SJSA1 (cell line): ENCODE measurements at regions not wholly inside any gene's neighbourhood (a gene's known extent, or its start where the extent isn't known, plus 50 kb on each side); places are given as distances from the start of the nearest gene placed in this dataset.
"Not testable (repeated sequence)": the region's sequence is repeated elsewhere in the genome, so short reads cannot be mapped to it uniquely, and the experiment has no call there.

ENCODE experiments used
- DNase-seq, 2 experiments: peaks; one replicate each; pipeline ENCODE4 v3.0.0-alpha.2; 2015 to 2020; ENCODE audit warnings: low spot score in 2 of 2, low read depth in 1 of 2
- H3K27ac ChIP-seq: fragments of 250-450 bp; sonication (Bioruptor Pico); 2 replicates; pipeline ENCODE4 v1.5.1; 2020; ENCODE audit warnings: mild to moderate bottlenecking, moderate library complexity
- H3K27me3 ChIP-seq: fragments of 250-450 bp; sonication (Bioruptor Pico); replicated peaks from 2 replicates; pipeline ENCODE4 v1.5.1; 2020; ENCODE audit warnings: mild to moderate bottlenecking, moderate library complexity
- H3K36me3 ChIP-seq: fragments of 250-450 bp; sonication (Bioruptor Pico); 2 replicates; pipeline ENCODE4 v1.5.1; 2020; ENCODE audit warnings: mild to moderate bottlenecking
- H3K4me1 ChIP-seq: fragments of 250-450 bp; sonication (Bioruptor Pico); replicated peaks from 2 replicates; pipeline ENCODE4 v1.6.1; 2021; ENCODE audit warnings: mild to moderate bottlenecking
- H3K4me3 ChIP-seq: fragments of 250-450 bp; sonication (Bioruptor Pico); 2 replicates; pipeline ENCODE4 v1.5.1; 2020; ENCODE audit warnings: mild to moderate bottlenecking
- H3K9me3 ChIP-seq: fragments of 250-450 bp; sonication (Bioruptor Pico); replicated peaks from 2 replicates; pipeline ENCODE4 v1.5.1; 2020; ENCODE audit warnings: mild to moderate bottlenecking

DNA sequence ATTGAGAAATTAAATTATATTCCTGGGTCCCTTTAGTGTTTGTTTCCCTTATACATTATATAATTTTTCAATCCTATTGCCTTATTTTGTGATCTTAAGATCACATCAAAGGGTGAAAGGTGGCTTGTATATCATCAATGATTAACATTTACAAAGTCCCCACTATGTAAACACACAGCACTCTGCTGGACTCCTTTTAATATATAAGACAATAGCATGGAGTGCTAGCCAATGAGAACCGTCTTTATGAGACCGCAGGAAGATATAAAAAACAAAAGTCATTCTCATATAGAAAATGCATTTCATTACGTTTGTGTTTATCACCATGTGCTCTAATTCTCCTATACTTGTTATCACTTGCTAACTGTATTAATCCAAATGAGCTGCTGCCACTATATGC is 108.5 kb downstream of the HOXA1 start:
- H3K4me3 ChIP-seq, result no peak overlapping the region
- no peak overlapping the region for H3K27ac ChIP-seq
- H3K9me3 ChIP-seq, result no peaks in the 10 kb centered on the region
- no peak for DNase-seq
- no peaks in the 10 kb centered on the region for H3K27me3 ChIP-seq
- no peaks in the 10 kb centered on the region for H3K36me3 ChIP-seq
- H3K4me1 ChIP-seq, result no peaks in the 10 kb centered on the region

DNA sequence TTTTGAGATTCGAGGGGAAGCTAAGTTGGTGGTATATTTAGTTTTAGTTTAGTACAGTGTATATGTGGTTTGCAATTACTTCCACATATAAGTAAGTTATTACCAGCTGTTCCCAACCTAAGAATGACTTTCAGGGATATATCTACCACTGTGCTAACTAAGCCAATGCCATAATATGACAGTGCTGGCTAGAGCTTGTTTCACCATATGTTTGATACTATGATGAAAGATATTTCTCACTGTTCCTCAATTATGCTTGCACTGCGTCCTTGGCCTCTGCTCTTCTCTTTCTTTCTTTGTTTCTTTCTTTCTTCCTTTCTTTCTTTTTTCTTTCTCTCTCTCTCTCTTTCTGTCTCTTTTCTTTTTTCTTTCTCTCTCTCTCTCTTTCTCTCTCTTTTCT is 113.8 kb upstream of the SKAP2 start:
- Histone ChIP-seq H3K27ac (no peak overlapping the region), H3K4me1 (no peaks in the 10 kb centered on the region), H3K36me3 (no peaks in the 10 kb centered on the region), H3K9me3 (no peaks in the 10 kb centered on the region), H3K4me3 (no peak overlapping the region), H3K27me3 (no peaks in the 10 kb centered on the region)
- no peak for DNase-seq

DNA sequence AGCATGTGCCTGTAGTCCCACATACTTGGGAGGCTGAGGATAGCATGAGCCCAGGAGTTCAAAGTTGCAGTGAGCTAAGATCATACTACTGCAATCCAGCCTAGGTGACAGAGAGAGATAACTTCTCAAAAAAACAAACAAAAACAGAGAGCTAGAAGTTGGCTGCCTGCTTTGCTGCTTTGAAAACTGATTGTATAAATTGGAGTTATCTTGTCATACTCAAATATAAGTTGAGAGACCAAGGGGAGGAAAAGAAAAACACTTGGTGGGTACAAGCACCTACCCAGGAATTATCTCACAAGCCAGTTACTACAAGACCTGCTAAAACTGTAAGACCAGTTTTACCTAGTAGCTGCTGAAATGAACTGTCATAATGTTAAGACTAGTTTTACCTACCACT is 112.5 kb upstream of the SKAP2 start:
- DNase-seq, result no peak
- Histone ChIP-seq H3K36me3 (no peaks in the 10 kb centered on the region), H3K9me3 (no peaks in the 10 kb centered on the region), H3K4me1 (no peaks in the 10 kb centered on the region), H3K4me3 (no peak overlapping the region), H3K27me3 (no peaks in the 10 kb centered on the region), H3K27ac (no peak overlapping the region)

DNA sequence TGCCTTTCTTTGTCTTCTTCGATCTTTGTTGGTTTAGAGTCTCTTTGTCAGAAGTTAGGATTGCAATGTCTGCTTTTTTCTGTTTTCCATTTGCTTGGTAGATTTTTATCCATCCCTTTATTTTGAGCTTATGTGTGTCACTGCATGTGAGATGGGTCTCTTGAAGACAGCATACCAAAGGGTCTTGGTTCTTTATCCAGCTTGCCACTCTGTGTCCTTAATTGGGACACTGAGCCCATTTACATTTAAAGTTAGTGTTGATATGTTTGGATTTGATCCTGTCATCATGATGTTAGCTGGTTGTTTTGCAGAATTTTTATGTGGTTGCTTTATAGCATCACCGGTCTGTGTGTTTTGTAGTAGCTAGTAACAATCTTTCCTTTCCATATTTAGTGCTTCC is 107.5 kb upstream of the SKAP2 start:
- not testable (repeated sequence) for H3K36me3 ChIP-seq, H3K9me3 ChIP-seq, H3K27me3 ChIP-seq, H3K4me3 ChIP-seq, H3K4me1 ChIP-seq, H3K27ac ChIP-seq, DNase-seq

DNA sequence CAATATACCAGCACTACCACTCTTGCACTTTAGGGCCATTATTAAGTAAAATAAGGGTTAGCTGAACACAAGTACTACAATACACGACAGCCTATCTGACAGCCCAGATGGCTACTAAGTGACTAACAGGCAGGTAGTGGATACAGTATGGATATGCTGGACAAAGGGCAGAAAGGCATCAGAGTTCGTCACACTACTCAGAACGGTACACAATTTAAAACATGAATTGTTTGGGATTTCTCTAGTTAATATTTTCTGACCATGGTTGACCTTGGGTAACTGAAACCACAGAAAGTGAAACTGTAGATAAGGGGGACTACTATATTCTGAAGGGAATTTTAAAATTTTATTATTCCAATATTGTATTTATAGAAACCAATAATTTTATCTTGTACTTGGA is 101.3 kb upstream of the SKAP2 start:
- no peak for DNase-seq
- Histone ChIP-seq H3K27ac (no peak overlapping the region), H3K27me3 (no peaks in the 10 kb centered on the region), H3K4me1 (no peaks in the 10 kb centered on the region), H3K9me3 (no peaks in the 10 kb centered on the region), H3K4me3 (no peak overlapping the region), H3K36me3 (no peaks in the 10 kb centered on the region)

DNA sequence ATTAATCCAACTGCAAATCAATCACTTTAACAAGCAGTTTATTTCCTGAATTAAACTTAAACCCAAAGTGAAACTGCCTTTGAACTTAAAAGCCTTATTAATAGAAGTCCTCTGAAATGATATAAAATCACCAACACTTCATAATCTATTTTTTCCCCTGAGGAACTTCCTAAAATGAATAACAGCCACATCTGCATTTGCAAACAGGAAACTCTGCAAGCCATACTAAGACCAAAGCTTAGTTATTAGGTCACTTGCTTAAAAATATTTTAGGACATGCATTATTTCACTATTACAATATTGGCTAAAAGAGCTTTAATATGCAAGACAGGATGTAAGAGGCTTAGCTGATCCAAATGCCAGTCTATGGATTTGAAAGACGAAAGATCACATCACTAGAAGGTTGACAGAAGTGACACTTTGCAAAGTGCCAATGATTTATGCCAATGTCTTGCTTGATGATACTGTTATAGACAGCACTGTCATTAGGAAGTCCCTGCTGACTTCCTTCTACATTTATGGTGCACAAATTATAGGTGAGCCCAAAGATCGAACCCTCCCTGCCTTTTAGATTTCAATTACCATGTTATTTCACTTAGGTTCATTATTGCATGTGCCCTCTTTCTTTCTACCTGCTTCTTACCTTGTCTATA is 99.9 kb upstream of the SKAP2 start:
- no peaks in the 10 kb centered on the region for H3K9me3 ChIP-seq
- peaks cover 2% of the 10 kb centered on the region; the same call in 1 of the 2 replicates for H3K4me1 ChIP-seq
- no peaks in the 10 kb centered on the region for H3K27me3 ChIP-seq
- no peak overlapping the region for H3K27ac ChIP-seq
- DNase-seq, result no peak
- no peak overlapping the region for H3K4me3 ChIP-seq
- no peaks in the 10 kb centered on the region for H3K36me3 ChIP-seq

DNA sequence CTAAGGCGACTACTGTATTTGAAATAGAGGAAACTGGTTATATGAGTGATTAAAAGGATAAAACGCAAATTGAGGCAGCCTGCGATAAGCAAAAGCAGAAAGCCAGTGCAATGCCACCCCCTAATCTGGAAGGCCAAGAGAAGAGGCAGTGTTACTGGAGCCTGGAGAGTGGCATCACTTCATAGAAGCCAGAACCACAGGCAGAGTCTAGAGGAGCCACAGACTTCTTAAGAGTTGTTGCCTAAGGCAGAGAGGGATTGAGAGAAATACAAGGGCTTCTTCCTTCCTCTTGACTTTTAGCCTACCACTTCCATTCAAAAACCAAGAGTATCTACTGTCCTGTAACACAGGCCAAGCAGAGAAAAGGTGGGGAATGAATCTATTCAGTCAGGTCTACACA is 94.9 kb upstream of the SKAP2 start:
- H3K9me3 ChIP-seq, result no peaks in the 10 kb centered on the region
- peaks cover 9% of the 10 kb centered on the region; the same call in 1 of the 2 replicates for H3K4me1 ChIP-seq
- 0 out of 2 replicates have a peak overlapping the region, but pooled peaks have one; percentile 18 for H3K27ac ChIP-seq
- H3K4me3 ChIP-seq, result no peak overlapping the region
- H3K36me3 ChIP-seq, result no peaks in the 10 kb centered on the region
- DNase-seq, result no peak
- 0 out of 2 replicates have a peak, but pooled peaks cover 4% of the 10 kb centered on the region for H3K27me3 ChIP-seq

DNA sequence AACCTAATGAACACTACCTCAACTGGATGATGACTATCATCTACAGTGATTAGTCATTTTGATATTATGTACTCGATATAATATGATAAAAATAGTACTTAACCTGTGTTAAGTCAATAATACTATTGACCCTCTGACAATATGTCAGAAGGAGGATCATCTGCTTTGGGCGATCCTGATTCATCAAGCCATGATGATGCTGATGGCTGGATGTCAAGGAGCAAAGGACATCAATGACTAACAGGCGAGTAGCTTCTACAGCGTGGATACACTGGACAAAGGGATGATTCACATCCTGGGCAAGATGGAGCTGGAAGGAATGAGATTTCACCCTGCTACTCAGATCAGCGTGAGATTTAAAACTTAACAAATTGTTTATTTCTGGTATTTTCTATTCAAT is 94.4 kb upstream of the SKAP2 start:
- peaks cover 9% of the 10 kb centered on the region; the same call in 1 of the 2 replicates for H3K4me1 ChIP-seq
- no peaks in the 10 kb centered on the region for H3K9me3 ChIP-seq
- DNase-seq, result peak; percentile 9 to 45
- H3K36me3 ChIP-seq, result no peaks in the 10 kb centered on the region
- H3K27ac ChIP-seq, result 0 out of 2 replicates have a peak overlapping the region, but pooled peaks have one; percentile 18
- H3K27me3 ChIP-seq, result 0 out of 2 replicates have a peak, but pooled peaks cover 4% of the 10 kb centered on the region
- H3K4me3 ChIP-seq, result no peak overlapping the region

DNA sequence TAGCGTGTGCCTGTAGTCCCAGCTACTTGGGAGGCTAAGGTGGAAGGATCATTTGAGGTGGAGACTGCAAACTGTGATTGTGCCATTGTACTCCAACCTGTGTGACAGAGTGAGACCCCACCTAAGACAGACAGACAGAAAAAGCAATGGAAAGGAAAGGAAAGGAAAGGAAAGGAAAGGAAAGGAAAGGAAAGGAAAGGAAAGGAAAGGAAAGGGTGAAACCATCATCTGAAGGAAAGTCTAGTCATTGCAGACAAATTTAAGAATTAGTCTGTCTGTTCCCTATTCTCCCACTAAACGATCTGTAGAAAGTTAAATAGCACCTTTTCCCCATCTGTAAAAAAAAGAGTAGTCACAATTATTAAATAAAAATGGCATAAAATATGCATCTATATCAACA is 91.1 kb upstream of the SKAP2 start:
- Histone ChIP-seq H3K27me3 (0 out of 2 replicates have a peak, but pooled peaks cover 4% of the 10 kb centered on the region), H3K9me3 (no peaks in the 10 kb centered on the region), H3K27ac (no peak overlapping the region), H3K4me1 (peaks cover 9% of the 10 kb centered on the region; the same call in 1 of the 2 replicates), H3K4me3 (no peak overlapping the region), H3K36me3 (no peaks in the 10 kb centered on the region)
- DNase-seq, result no peak

DNA sequence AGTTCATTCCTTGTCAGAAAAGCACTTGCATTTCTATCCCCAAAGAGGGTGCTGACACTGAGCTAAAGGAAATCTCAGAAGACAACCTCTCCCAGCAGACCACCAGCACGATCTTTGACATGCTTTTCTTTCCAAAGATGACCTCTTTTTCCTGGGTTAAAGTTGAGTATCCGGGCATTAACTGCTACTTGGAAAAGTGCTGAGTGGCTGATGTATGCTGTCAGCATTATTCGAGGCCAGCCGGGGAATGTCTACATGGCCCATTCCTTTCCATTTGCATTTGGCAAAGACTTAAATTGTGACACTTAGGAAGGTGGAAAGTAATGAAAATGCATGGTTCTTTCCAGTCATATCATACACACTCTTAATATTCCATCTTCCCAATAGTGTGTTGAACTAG is 90.6 kb upstream of the SKAP2 start:
- Histone ChIP-seq H3K27ac (no peak overlapping the region), H3K27me3 (0 out of 2 replicates have a peak, but pooled peaks cover 4% of the 10 kb centered on the region), H3K4me1 (peaks cover 9% of the 10 kb centered on the region; the same call in 1 of the 2 replicates), H3K9me3 (no peaks in the 10 kb centered on the region), H3K4me3 (no peak overlapping the region), H3K36me3 (no peaks in the 10 kb centered on the region)
- DNase-seq, result no peak

DNA sequence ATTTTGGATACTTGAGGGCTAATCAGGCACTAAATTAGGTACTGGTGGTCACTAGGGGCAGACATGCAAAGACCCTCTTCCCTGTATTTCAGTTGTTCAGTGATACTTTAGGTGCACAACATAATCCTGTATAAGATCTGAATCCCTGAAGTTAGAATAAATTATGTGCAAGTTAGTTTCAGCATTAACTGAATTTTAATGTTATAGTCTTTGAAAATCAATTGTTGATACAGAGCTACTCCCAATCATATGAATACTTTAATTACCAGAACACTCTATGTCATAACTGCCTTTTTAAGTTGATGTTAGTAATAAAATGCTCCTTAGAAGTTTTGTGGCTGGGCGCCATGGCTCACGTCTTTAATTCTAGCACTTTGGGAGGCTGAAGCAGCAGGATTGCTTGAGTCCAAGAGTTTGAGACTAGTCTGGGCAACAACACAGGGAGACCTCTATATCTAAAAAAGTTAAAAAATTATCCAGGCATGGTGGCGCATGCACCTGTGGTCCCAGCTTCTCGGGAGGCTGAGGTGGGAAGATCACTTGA is 87.1 kb upstream of the SKAP2 start:
- H3K36me3 ChIP-seq, result no peaks in the 10 kb centered on the region
- no peak overlapping the region for H3K27ac ChIP-seq
- DNase-seq, result no peak
- no peaks in the 10 kb centered on the region for H3K9me3 ChIP-seq
- H3K4me1 ChIP-seq, result no peaks in the 10 kb centered on the region
- no peaks in the 10 kb centered on the region for H3K27me3 ChIP-seq
- H3K4me3 ChIP-seq, result no peak overlapping the region

DNA sequence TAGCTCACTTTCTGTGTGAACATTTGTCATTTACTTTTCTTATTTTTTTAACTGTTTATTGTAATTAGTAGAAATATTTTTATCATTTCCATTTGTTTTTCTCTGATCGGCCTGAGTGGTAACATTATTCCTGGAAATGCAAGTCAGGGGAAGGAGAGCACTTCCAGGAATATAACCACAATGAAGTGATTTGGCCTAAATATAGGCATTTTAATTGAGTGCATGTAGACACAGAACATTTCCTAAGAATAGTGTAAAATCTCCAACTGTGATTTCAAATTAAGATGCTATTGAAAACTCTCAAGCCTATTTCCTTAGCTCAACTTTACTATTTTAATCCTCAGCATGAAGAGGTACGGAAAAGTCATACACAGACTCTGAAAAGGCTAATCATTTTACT is 86.5 kb upstream of the SKAP2 start:
- Histone ChIP-seq H3K27me3 (no peaks in the 10 kb centered on the region), H3K4me3 (no peak overlapping the region), H3K4me1 (no peaks in the 10 kb centered on the region), H3K27ac (no peak overlapping the region), H3K9me3 (no peaks in the 10 kb centered on the region), H3K36me3 (no peaks in the 10 kb centered on the region)
- DNase-seq, result no peak

DNA sequence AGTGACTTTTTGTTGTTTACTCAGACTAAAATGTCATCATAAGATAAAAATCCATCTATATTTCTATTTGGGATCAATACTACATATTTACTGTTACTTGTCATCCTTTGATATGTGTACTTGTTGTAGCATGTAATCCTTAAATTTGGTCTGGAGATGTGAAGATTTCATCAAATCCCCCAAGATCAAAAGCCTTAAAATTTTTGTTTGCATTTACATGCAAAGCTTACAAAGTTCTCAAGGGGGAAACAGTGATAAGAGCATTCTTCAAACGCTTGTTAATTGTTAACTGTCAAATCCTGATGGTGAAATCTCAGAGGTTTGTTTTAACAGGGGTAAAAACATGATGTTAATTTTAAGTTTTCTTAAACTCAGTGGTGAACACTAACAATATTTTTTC is 84.9 kb upstream of the SKAP2 start:
- H3K36me3 ChIP-seq, result no peaks in the 10 kb centered on the region
- no peak overlapping the region for H3K27ac ChIP-seq
- no peak for DNase-seq
- no peak overlapping the region for H3K4me3 ChIP-seq
- no peaks in the 10 kb centered on the region for H3K9me3 ChIP-seq
- no peaks in the 10 kb centered on the region for H3K4me1 ChIP-seq
- no peaks in the 10 kb centered on the region for H3K27me3 ChIP-seq

DNA sequence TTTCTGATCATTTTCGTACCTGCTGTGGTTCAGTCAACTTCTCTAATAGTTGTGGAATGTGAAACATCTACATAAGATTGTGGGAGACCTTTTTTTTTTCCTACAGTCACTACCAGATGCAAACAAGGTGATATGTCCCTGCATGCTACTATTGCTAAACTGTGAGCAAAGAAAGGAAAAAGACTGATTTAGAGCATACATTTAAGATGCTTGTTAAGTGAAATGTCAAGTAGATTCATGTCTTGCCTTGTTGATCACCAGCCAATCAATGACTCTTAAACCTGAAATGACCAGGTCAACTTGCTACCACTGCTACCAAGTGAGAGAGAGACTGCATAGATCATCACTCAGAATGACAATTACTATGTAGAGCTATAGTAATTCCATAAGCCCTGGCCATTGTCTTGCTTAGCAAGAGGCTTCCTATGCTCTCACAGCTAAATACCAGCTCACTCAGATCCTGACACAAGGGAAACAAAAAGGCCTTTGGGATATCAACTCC is 84.3 kb upstream of the SKAP2 start:
- Histone ChIP-seq H3K27me3 (no peaks in the 10 kb centered on the region), H3K9me3 (no peaks in the 10 kb centered on the region), H3K4me3 (no peak overlapping the region), H3K4me1 (no peaks in the 10 kb centered on the region), H3K27ac (no peak overlapping the region), H3K36me3 (no peaks in the 10 kb centered on the region)
- no peak for DNase-seq
